OCI-LY3 (cell line): ENCODE measurements at regions not wholly inside any gene's neighbourhood (a gene's known extent, or its start where the extent isn't known, plus 50 kb on each side); places are given as distances from the start of the nearest gene placed in this dataset.

Experiments
- EZH2phosphoT487 ChIP-seq: fragments of 200-600 bp; shearing (Covaris generic); IDR thresholded peaks from 2 replicates; pipeline ENCODE4 v1.6.1; 2018; ENCODE audit warnings: antibody characterized with exemption, mixed run types, low read depth
- TF ChIP-seq, protein P1 (sequence below): fragments of 200-600, 300-600 bp; sonication (generic); IDR thresholded peaks from 2 replicates; pipeline ENCODE4 v1.5.1; 2014; ENCODE audit warnings: antibody characterized with exemption, low read length, low read depth

- TF ChIP-seq, protein P1, sequence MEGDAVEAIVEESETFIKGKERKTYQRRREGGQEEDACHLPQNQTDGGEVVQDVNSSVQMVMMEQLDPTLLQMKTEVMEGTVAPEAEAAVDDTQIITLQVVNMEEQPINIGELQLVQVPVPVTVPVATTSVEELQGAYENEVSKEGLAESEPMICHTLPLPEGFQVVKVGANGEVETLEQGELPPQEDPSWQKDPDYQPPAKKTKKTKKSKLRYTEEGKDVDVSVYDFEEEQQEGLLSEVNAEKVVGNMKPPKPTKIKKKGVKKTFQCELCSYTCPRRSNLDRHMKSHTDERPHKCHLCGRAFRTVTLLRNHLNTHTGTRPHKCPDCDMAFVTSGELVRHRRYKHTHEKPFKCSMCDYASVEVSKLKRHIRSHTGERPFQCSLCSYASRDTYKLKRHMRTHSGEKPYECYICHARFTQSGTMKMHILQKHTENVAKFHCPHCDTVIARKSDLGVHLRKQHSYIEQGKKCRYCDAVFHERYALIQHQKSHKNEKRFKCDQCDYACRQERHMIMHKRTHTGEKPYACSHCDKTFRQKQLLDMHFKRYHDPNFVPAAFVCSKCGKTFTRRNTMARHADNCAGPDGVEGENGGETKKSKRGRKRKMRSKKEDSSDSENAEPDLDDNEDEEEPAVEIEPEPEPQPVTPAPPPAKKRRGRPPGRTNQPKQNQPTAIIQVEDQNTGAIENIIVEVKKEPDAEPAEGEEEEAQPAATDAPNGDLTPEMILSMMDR = no peak
- no peak for TF ChIP-seq EZH2phosphoT487
Observed at GRCh38 chr21:34299168-34299539, 64.7 kb upstream of the KCNE2 start.
